Bronchial epithelial cell (primary cell): ENCODE measurements at regions not wholly inside any gene's neighbourhood (a gene's known extent, or its start where the extent isn't known, plus 50 kb on each side); places are given as distances from the start of the nearest gene placed in this dataset.

Experiments
- DNase-seq: peaks from one replicate; pipeline ENCODE4 v3.0.0-alpha.2; 2010; ENCODE audit warnings: low read depth
- FAIRE-seq: peaks from 2 replicates; lab custom pipeline; 2011; peaks lifted over from hg19 to GRCh38; lab: Jason Lieb, UNC
- H3K27me3 ChIP-seq: 2 replicates; pipeline ENCODE4 v1.5.1; 2011; ENCODE audit warnings: low read length; ENCODE audit not compliant: control insufficient read depth, insufficient read depth
- H3K36me3 ChIP-seq: 2 replicates; pipeline ENCODE4 v1.5.1; 2011; ENCODE audit warnings: low read length; ENCODE audit not compliant: control insufficient read depth, insufficient read depth
- H3K4me3 ChIP-seq: 2 replicates; pipeline ENCODE4 v1.5.1; 2011; ENCODE audit warnings: mild to moderate bottlenecking, low read depth, low read length, control low read depth
- CTCF ChIP-seq: IDR thresholded peaks from 2 replicates; pipeline ENCODE4 v1.5.1; 2011; ENCODE audit warnings: mild to moderate bottlenecking, moderate library complexity, low read length, control low read depth, inconsistent platforms; ENCODE audit not compliant: insufficient read depth, severe bottlenecking

GRCh38 chr10:105516511-105516910 lies 875.4 kb downstream of the SORCS3 start:
- H3K27me3 ChIP-seq = no peaks in the 10 kb centered on the region
- H3K4me3 ChIP-seq = no peak overlapping the region
- TF ChIP-seq CTCF = no peak
- DNase-seq (no peak), FAIRE-seq (no peak)
- no peaks in the 10 kb centered on the region for H3K36me3 ChIP-seq

- H3K27me3 ChIP-seq = no peaks in the 10 kb centered on the region
- H3K36me3 ChIP-seq = no peaks in the 10 kb centered on the region
- TF ChIP-seq CTCF = no peak
- no peak overlapping the region for H3K4me3 ChIP-seq
- FAIRE-seq = no peak
- no peak for DNase-seq
Observed at GRCh38 chr10:105514106-105514505, 873.0 kb downstream of the SORCS3 start.

GRCh38 chr10:105509517-105509916 lies 868.4 kb downstream of the SORCS3 start:
- Histone ChIP-seq H3K4me3 (no peak overlapping the region), H3K36me3 (no peaks in the 10 kb centered on the region), H3K27me3 (no peaks in the 10 kb centered on the region)
- no peak for TF ChIP-seq CTCF
- no peak for FAIRE-seq
- peak; percentile 53 for DNase-seq

GRCh38 chr10:105506262-105506661 lies 865.2 kb downstream of the SORCS3 start:
- DNase-seq = no peak
- H3K27me3 ChIP-seq = no peaks in the 10 kb centered on the region
- no peak overlapping the region for H3K4me3 ChIP-seq
- no peak for FAIRE-seq
- TF ChIP-seq CTCF = no peak
- no peaks in the 10 kb centered on the region for H3K36me3 ChIP-seq

GRCh38 chr10:105503714-105504113 lies 862.6 kb downstream of the SORCS3 start:
- DNase-seq (no peak), FAIRE-seq (no peak)
- H3K4me3 ChIP-seq = no peak overlapping the region
- TF ChIP-seq CTCF = no peak
- no peaks in the 10 kb centered on the region for H3K27me3 ChIP-seq
- H3K36me3 ChIP-seq = no peaks in the 10 kb centered on the region

- H3K36me3 ChIP-seq = no peaks in the 10 kb centered on the region
- no peak for TF ChIP-seq CTCF
- FAIRE-seq (no peak), DNase-seq (no peak)
- H3K4me3 ChIP-seq = no peak overlapping the region
- no peaks in the 10 kb centered on the region for H3K27me3 ChIP-seq
Observed at GRCh38 chr10:105502058-105502457, 861.0 kb downstream of the SORCS3 start.
